ENCODE measurements at regions not wholly inside any gene's neighbourhood (a gene's known extent, or its start where the extent isn't known, plus 50 kb on each side); places are given as distances from the start of the nearest gene placed in this dataset.

DNA sequence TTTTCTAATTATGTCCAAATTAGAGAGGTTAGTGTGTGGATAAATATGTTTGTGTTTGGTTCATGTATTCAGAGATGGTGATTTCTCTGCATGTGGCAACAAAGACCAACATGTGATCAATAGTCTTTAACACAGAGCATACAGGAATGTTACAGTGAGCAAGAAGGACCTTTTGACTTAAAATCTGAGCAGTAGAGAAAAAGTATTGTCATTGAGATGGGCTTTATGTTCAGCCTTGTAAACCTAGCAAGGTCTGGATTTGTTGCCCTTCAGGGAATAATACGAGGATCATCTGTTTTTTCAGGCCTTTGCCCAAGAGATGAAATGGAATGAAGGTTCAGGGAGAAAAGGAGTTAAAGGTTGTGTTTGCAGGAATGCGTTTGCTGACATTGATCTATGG lies 161.8 kb upstream of the NECTIN3 start:
- TF ChIP-seq, protein P1, sequence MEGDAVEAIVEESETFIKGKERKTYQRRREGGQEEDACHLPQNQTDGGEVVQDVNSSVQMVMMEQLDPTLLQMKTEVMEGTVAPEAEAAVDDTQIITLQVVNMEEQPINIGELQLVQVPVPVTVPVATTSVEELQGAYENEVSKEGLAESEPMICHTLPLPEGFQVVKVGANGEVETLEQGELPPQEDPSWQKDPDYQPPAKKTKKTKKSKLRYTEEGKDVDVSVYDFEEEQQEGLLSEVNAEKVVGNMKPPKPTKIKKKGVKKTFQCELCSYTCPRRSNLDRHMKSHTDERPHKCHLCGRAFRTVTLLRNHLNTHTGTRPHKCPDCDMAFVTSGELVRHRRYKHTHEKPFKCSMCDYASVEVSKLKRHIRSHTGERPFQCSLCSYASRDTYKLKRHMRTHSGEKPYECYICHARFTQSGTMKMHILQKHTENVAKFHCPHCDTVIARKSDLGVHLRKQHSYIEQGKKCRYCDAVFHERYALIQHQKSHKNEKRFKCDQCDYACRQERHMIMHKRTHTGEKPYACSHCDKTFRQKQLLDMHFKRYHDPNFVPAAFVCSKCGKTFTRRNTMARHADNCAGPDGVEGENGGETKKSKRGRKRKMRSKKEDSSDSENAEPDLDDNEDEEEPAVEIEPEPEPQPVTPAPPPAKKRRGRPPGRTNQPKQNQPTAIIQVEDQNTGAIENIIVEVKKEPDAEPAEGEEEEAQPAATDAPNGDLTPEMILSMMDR (IDR thresholded peaks at IDR 0.05; ENCODE audit: low read depth, low read length, missing control alignments), result no peak
- no peak for DNase-seq (ENCODE audit: low read depth)
- H3K4me3 ChIP-seq (ENCODE audit: low read depth, low read length), result no peak overlapping the region
- in situ Hi-C loops (cut with HindIII; ENCODE audit: low sequenced_read_pairs), result no loop called here

DNA sequence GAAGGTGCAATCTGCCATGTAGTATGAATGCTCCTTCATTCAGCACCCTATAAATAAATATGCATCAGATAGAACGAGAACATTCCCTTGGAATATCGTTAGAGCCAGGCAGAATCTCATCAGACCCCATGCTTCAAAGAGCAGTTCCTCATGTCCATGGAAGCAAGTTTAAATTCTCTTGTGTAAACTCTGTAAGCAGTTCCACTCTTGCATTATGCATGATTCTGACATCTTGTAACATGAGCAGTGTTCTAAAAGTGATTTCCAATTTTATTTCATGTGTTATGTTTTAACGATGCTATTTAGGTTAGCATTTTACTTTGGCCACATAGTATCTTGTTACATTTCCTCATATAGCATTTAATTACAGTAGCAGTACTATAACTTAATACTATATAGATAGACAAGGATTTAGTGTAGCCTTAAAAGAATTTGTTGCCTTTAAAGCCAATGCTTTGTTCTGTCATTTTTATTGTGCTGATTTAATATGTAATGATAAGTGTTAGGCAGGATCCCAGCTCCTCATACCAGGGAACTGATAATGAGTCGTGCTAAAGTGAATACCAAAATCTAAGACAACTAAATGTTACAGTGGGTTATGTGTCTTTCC lies 161.2 kb upstream of the NECTIN3 start:
- no peak for DNase-seq (ENCODE audit: low read depth)
- no peak overlapping the region for H3K4me3 ChIP-seq (ENCODE audit: low read depth, low read length)
- TF ChIP-seq, protein P1 (IDR thresholded peaks at IDR 0.05; ENCODE audit: low read depth, low read length, missing control alignments), result no peak
- in situ Hi-C loops (cut with HindIII; ENCODE audit: low sequenced_read_pairs), result no loop called here

GRCh38 chr3:110918963-110919362 lies 152.7 kb upstream of the NECTIN3 start:
- no peak overlapping the region for H3K4me3 ChIP-seq (ENCODE audit: low read depth, low read length)
- in situ Hi-C loops (cut with HindIII; ENCODE audit: low sequenced_read_pairs), result no loop called here
- TF ChIP-seq, protein P1 (IDR thresholded peaks at IDR 0.05; ENCODE audit: low read depth, low read length, missing control alignments), result no peak
- DNase-seq (ENCODE audit: low read depth), result no peak

DNA sequence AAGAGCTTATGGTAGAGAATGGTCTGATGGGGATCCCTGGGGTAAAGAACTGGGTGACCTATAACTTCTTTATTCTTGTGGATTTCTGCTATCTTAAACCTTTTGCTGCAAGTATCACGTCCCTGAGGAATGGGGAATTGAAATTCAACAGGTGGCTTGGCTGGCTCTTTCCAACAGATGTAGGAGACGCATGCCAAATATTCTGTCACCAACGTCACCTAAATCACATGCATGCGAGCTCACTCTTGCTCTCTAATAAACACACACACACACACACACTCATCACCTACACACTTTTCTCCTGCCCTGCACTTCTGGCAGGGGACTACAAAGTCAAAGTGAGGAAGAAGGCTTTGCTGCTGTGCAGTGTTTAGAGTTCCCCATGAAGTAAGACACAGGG lies 145.8 kb upstream of the NECTIN3 start:
- in situ Hi-C loops (cut with HindIII; ENCODE audit: low sequenced_read_pairs), result no loop called here
- TF ChIP-seq, protein P1 (IDR thresholded peaks at IDR 0.05; ENCODE audit: low read depth, low read length, missing control alignments), result no peak
- DNase-seq (ENCODE audit: low read depth), result no peak
- H3K4me3 ChIP-seq (ENCODE audit: low read depth, low read length), result no peak overlapping the region

DNA sequence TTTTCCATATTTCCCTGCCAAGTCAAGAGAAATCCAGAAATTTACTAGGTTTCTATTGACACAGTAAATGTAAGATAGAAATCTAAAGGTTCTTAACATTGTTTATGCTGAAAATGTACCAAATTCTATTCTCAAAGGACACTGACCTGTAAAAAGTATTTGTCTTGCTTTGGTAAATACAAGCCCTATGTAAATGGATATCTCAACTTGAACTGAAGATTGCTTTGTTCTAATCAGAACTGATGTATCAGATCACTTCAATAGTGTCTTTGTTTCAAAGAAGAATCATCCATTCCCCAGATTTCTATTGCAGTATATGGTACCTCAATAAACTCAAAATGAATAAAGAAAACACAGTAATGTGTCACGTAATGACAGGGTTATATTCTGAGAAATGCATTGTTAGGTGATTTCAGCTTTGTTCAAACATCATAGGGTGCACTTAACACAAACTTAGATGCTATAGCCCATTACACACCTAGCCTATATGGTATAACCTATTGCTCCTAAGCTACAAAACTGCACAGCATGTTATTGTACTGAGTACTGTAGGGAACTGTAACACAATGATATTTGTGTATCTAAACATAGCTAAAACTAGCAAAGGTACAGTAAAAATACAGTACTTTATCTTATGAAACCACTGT lies 143.5 kb upstream of the NECTIN3 start:
- DNase-seq (ENCODE audit: low read depth), result no peak
- TF ChIP-seq, protein P1 (IDR thresholded peaks at IDR 0.05; ENCODE audit: low read depth, low read length, missing control alignments), result no peak
- in situ Hi-C loops (cut with HindIII; ENCODE audit: low sequenced_read_pairs), result no loop called here
- H3K4me3 ChIP-seq (ENCODE audit: low read depth, low read length), result no peak overlapping the region

DNA sequence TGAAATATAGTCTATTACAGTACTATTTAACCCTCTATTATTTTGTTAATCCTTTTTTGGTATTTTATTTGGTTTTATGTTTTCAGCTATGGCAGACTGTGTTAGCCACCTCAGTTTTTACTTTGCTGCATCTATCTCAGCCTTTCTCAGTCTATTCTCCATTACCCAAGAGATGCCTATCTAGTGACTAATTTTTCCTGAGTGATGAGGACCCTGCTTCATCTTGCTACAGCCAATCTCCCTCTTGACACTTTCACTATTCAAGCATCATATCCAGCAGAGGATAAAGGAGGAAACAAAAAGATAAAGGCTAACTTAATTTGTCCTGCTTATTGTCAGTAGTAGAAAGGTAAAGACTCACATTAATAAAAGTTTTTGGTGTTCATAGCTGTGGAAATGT lies 141.8 kb upstream of the NECTIN3 start:
- TF ChIP-seq, protein P1 (IDR thresholded peaks at IDR 0.05; ENCODE audit: low read depth, low read length, missing control alignments), result no peak
- no peak overlapping the region for H3K4me3 ChIP-seq (ENCODE audit: low read depth, low read length)
- in situ Hi-C loops (cut with HindIII; ENCODE audit: low sequenced_read_pairs), result no loop called here
- DNase-seq (ENCODE audit: low read depth), result no peak

Data from astrocyte of the cerebellum (primary cell).